Mesothelial cell of epicardium (in vitro differentiated cells): ENCODE measurements at regions not wholly inside any gene's neighbourhood (a gene's known extent, or its start where the extent isn't known, plus 50 kb on each side); places are given as distances from the start of the nearest gene placed in this dataset.

Experiments used
- DNase-seq, 2 experiments: peaks; one replicate each; pipeline ENCODE4 v3.0.0; 2021; ENCODE audit warnings: low spot score in 2 of 2; ENCODE audit not compliant: unreplicated experiment in 2 of 2
- H3K27ac Mint-ChIP-seq: 2 replicates; pipeline ENCODE4 v1.8.0; 2021; ENCODE audit warnings: mixed read lengths
- H3K27me3 Mint-ChIP-seq: 2 replicates; pipeline ENCODE4 v1.8.0; 2021; ENCODE audit warnings: low read depth, mixed read lengths
- H3K36me3 Mint-ChIP-seq: 2 replicates; pipeline ENCODE4 v1.8.0; 2021; ENCODE audit warnings: mixed read lengths
- H3K4me1 Mint-ChIP-seq: 2 replicates; pipeline ENCODE4 v1.8.0; 2021; ENCODE audit warnings: mixed read lengths
- H3K4me3 Mint-ChIP-seq: 2 replicates; pipeline ENCODE4 v1.8.0; 2021; ENCODE audit warnings: mild to moderate bottlenecking, moderate library complexity, mixed read lengths
- H3K9me3 Mint-ChIP-seq: 2 replicates; pipeline ENCODE4 v1.8.0; 2021; ENCODE audit warnings: mixed read lengths
- CTCF ChIP-seq: fragments of 200-600 bp; sonication (generic); IDR thresholded peaks from one replicate; pipeline ENCODE4 v1.5.0; 2021; ENCODE audit warnings: antibody characterized with exemption; ENCODE audit not compliant: unreplicated experiment

GRCh38 chr18:44246001-44246400 is 434.7 kb upstream of the SETBP1 start:
- Mint-ChIP-seq H3K27me3 (peaks cover 12% of the 10 kb centered on the region), H3K4me3 (no peak overlapping the region), H3K36me3 (no peaks in the 10 kb centered on the region), H3K27ac (no peak overlapping the region), H3K9me3 (peaks cover 7% of the 10 kb centered on the region), H3K4me1 (no peaks in the 10 kb centered on the region)
- DNase-seq: no peak
- no peak for TF ChIP-seq CTCF

- Mint-ChIP-seq H3K4me1 (peaks cover 6% of the 10 kb centered on the region), H3K27ac (no peak overlapping the region), H3K9me3 (peaks cover 35% of the 10 kb centered on the region), H3K36me3 (peaks cover 7% of the 10 kb centered on the region), H3K27me3 (peaks cover 1% of the 10 kb centered on the region), H3K4me3 (no peak overlapping the region)
- DNase-seq: no peak
- TF ChIP-seq CTCF: no peak
These were observed 422.6 kb upstream of the SETBP1 start for GRCh38 chr18:44258086-44258485.

- Mint-ChIP-seq H3K4me3 (no peak overlapping the region), H3K36me3 (peaks cover 7% of the 10 kb centered on the region), H3K9me3 (peaks cover 31% of the 10 kb centered on the region), H3K4me1 (peaks cover 6% of the 10 kb centered on the region), H3K27ac (no peak overlapping the region), H3K27me3 (peaks cover 1% of the 10 kb centered on the region)
- TF ChIP-seq CTCF: no peak
- DNase-seq: no peak
These were observed 422.1 kb upstream of the SETBP1 start for GRCh38 chr18:44258576-44258975.

- no peak overlapping the region for H3K27ac Mint-ChIP-seq
- peaks cover 1% of the 10 kb centered on the region for H3K27me3 Mint-ChIP-seq
- H3K9me3 Mint-ChIP-seq: peaks cover 30% of the 10 kb centered on the region
- peaks cover 6% of the 10 kb centered on the region for H3K4me1 Mint-ChIP-seq
- no peak for TF ChIP-seq CTCF
- no peak for DNase-seq
- H3K4me3 Mint-ChIP-seq: no peak overlapping the region
- peaks cover 7% of the 10 kb centered on the region for H3K36me3 Mint-ChIP-seq
These were observed 421.1 kb upstream of the SETBP1 start for GRCh38 chr18:44259610-44260009.

GRCh38 chr18:44265437-44265836 is 415.3 kb upstream of the SETBP1 start:
- H3K4me1 Mint-ChIP-seq: peaks cover 7% of the 10 kb centered on the region
- no peak for DNase-seq
- H3K27me3 Mint-ChIP-seq: no peaks in the 10 kb centered on the region
- H3K36me3 Mint-ChIP-seq: peaks cover 7% of the 10 kb centered on the region
- H3K4me3 Mint-ChIP-seq: no peak overlapping the region
- H3K27ac Mint-ChIP-seq: no peak overlapping the region
- no peak for TF ChIP-seq CTCF
- peaks cover 32% of the 10 kb centered on the region for H3K9me3 Mint-ChIP-seq

- Mint-ChIP-seq H3K9me3 (peaks cover 6% of the 10 kb centered on the region), H3K36me3 (peaks cover 1% of the 10 kb centered on the region), H3K27me3 (no peaks in the 10 kb centered on the region), H3K4me3 (no peak overlapping the region), H3K27ac (no peak overlapping the region), H3K4me1 (peaks cover 15% of the 10 kb centered on the region)
- no peak for TF ChIP-seq CTCF
- no peak for DNase-seq
These were observed 407.4 kb upstream of the SETBP1 start for GRCh38 chr18:44273298-44273697.
